ENCODE measurements at regions not wholly inside any gene's neighbourhood (a gene's known extent, or its start where the extent isn't known, plus 50 kb on each side); places are given as distances from the start of the nearest gene placed in this dataset.

GRCh38 chr20:48366230-48366629, 461.6 kb downstream of the PREX1 start:
- Histone ChIP-seq H3K36me3 (no peaks in the 10 kb centered on the region), H3K4me3 (no peak overlapping the region), H3K27me3 (no peaks in the 10 kb centered on the region), H3K4me1 (peaks cover 13% of the 10 kb centered on the region), H3K9me3 (no peaks in the 10 kb centered on the region), H3K27ac (no peak overlapping the region)
- TF ChIP-seq POLR2AphosphoS5 (IDR thresholded peaks at IDR 0.05; ENCODE audit: insufficient read depth in 1 of 2, low read depth in 1 of 2) (no peak), CTCF (IDR thresholded peaks at IDR 0.05) (no peak), POLR2A (IDR thresholded peaks at IDR 0.05) (no peak)
- no peak for DNase-seq (ENCODE audit: extremely low spot score in 2 of 2)
- intact Hi-C loops (cut with DNase I): no loop called here

- no peak overlapping the region for H3K4me3 ChIP-seq
- TF ChIP-seq POLR2AphosphoS5 (IDR thresholded peaks at IDR 0.05; ENCODE audit: insufficient read depth in 1 of 2, low read depth in 1 of 2) (no peak), CTCF (IDR thresholded peaks at IDR 0.05) (no peak), POLR2A (IDR thresholded peaks at IDR 0.05) (no peak)
- H3K27me3 ChIP-seq: no peaks in the 10 kb centered on the region
- DNase-seq (ENCODE audit: extremely low spot score in 2 of 2): no peak
- H3K4me1 ChIP-seq: peaks cover 13% of the 10 kb centered on the region
- no peaks in the 10 kb centered on the region for H3K36me3 ChIP-seq
- intact Hi-C loops (cut with DNase I): no loop called here
- no peaks in the 10 kb centered on the region for H3K9me3 ChIP-seq
- H3K27ac ChIP-seq: no peak overlapping the region
Observed at GRCh38 chr20:48364688-48365421, 462.9 kb downstream of the PREX1 start.

GRCh38 chr20:48364055-48364454, 463.7 kb downstream of the PREX1 start:
- Histone ChIP-seq H3K9me3 (no peaks in the 10 kb centered on the region), H3K4me1 (peaks cover 9% of the 10 kb centered on the region), H3K36me3 (no peaks in the 10 kb centered on the region), H3K4me3 (no peak overlapping the region), H3K27ac (no peak overlapping the region), H3K27me3 (no peaks in the 10 kb centered on the region)
- DNase-seq (ENCODE audit: extremely low spot score in 2 of 2): no peak
- TF ChIP-seq CTCF (IDR thresholded peaks at IDR 0.05): no peak
- no peak for TF ChIP-seq POLR2A (IDR thresholded peaks at IDR 0.05)
- no peak for TF ChIP-seq POLR2AphosphoS5 (IDR thresholded peaks at IDR 0.05; ENCODE audit: insufficient read depth in 1 of 2, low read depth in 1 of 2)
- intact Hi-C loops (cut with DNase I): no loop called here

- no peaks in the 10 kb centered on the region for H3K36me3 ChIP-seq
- H3K4me1 ChIP-seq: no peaks in the 10 kb centered on the region
- H3K9me3 ChIP-seq: no peaks in the 10 kb centered on the region
- no peak overlapping the region for H3K4me3 ChIP-seq
- intact Hi-C loops (cut with DNase I): no loop called here
- no peak overlapping the region for H3K27ac ChIP-seq
- H3K27me3 ChIP-seq: no peaks in the 10 kb centered on the region
- TF ChIP-seq CTCF (IDR thresholded peaks at IDR 0.05): no peak
- TF ChIP-seq POLR2A (IDR thresholded peaks at IDR 0.05): no peak
- TF ChIP-seq POLR2AphosphoS5 (IDR thresholded peaks at IDR 0.05; ENCODE audit: insufficient read depth in 1 of 2, low read depth in 1 of 2): no peak
- no peak for DNase-seq (ENCODE audit: extremely low spot score in 2 of 2)
Observed at GRCh38 chr20:48360342-48360975, 467.3 kb downstream of the PREX1 start.
